Panc1 (cell line): ENCODE measurements at regions not wholly inside any gene's neighbourhood (a gene's known extent, or its start where the extent isn't known, plus 50 kb on each side); places are given as distances from the start of the nearest gene placed in this dataset.

ENCODE experiments used
- CTCF ChIP-seq: fragments of 450-650 bp; IDR thresholded peaks from 2 replicates; pipeline ENCODE4 v1.5.1; 2017; ENCODE audit warnings: mild to moderate bottlenecking
- POLR2AphosphoS5 ChIP-seq: IDR thresholded peaks from 2 replicates; pipeline ENCODE4 v1.6.1; 2012; ENCODE audit warnings: mild to moderate bottlenecking, low read depth, low read length, moderate library complexity
- TCF7L2 ChIP-seq: IDR thresholded peaks from 2 replicates; pipeline ENCODE4 v1.6.1; 2011; ENCODE audit warnings: mild to moderate bottlenecking, low read depth, low read length, inconsistent platforms

DNA sequence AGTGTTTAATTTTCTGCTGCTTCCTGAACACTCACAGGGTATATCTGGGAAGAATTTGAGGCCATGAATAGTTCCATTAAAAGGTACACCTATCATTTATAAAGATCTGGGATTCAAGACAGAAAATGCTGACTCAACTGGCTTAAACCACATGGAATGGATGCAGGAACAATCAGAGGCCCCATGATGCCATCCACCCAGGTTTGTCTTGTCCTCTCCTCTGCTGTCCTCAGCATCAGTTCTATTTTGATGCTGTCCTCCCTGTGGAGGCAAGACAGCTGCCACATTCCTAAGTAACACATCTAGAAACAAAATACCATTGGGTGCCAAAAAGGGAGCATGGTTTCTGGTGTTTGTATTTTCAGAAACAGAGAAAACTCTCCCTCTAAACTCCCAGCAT lies 143.4 kb downstream of the ELOVL4 start:
- no peak for TF ChIP-seq TCF7L2
- TF ChIP-seq CTCF: no peak
- TF ChIP-seq POLR2AphosphoS5: no peak
